CD4-positive, alpha-beta T cell treated with Interferon gamma for 1 hour (primary cell): ENCODE measurements at regions not wholly inside any gene's neighbourhood (a gene's known extent, or its start where the extent isn't known, plus 50 kb on each side); places are given as distances from the start of the nearest gene placed in this dataset.
"Not testable (repeated sequence)": the region's sequence is repeated elsewhere in the genome, so short reads cannot be mapped to it uniquely, and the experiment has no call there.

ENCODE experiments used
- DNase-seq: peaks from one replicate; pipeline ENCODE4 v3.0.0-alpha.2; 2020

- DNase-seq = no peak
These were observed 50.8 kb upstream of the BOD1L1 start for GRCh38 chr4:13678186-13678924.

- no peak for DNase-seq
These were observed 54.0 kb upstream of the BOD1L1 start for GRCh38 chr4:13681570-13681969.

GRCh38 chr4:13694256-13694655 lies 66.7 kb upstream of the BOD1L1 start:
- DNase-seq = no peak

- no peak for DNase-seq
These were observed 70.8 kb upstream of the BOD1L1 start for GRCh38 chr4:13698296-13698695.

GRCh38 chr4:13700021-13700857 lies 72.7 kb upstream of the BOD1L1 start:
- no peak for DNase-seq

- not testable (repeated sequence) for DNase-seq
These were observed 73.3 kb upstream of the BOD1L1 start for GRCh38 chr4:13700858-13701140.

GRCh38 chr4:13701937-13702446 lies 74.5 kb upstream of the BOD1L1 start:
- DNase-seq = no peak

- no peak for DNase-seq
These were observed 75.6 kb upstream of the BOD1L1 start for GRCh38 chr4:13703096-13703495.

GRCh38 chr4:13704035-13704434 lies 76.5 kb upstream of the BOD1L1 start:
- DNase-seq = no peak

GRCh38 chr4:13704761-13705160 lies 77.2 kb upstream of the BOD1L1 start:
- DNase-seq = no peak

GRCh38 chr4:13705521-13706041 lies 78.1 kb upstream of the BOD1L1 start:
- no peak for DNase-seq

- DNase-seq = no peak
These were observed 78.6 kb upstream of the BOD1L1 start for GRCh38 chr4:13706120-13706519.

GRCh38 chr4:13706716-13707115 lies 79.2 kb upstream of the BOD1L1 start:
- DNase-seq = no peak

- DNase-seq = no peak
These were observed 82.8 kb upstream of the BOD1L1 start for GRCh38 chr4:13710246-13710885.

GRCh38 chr4:13711233-13711785 lies 83.8 kb upstream of the BOD1L1 start:
- no peak for DNase-seq

GRCh38 chr4:13721894-13722293 lies 94.4 kb upstream of the BOD1L1 start:
- DNase-seq = no peak

GRCh38 chr4:13722649-13723048 lies 95.1 kb upstream of the BOD1L1 start:
- no peak for DNase-seq

- no peak for DNase-seq
These were observed 101.2 kb upstream of the BOD1L1 start for GRCh38 chr4:13728761-13729160.

- DNase-seq = no peak
These were observed 103.5 kb upstream of the BOD1L1 start for GRCh38 chr4:13731019-13731418.

- DNase-seq = no peak
These were observed 106.3 kb upstream of the BOD1L1 start for GRCh38 chr4:13733817-13734216.

GRCh38 chr4:13750594-13750993 lies 123.1 kb upstream of the BOD1L1 start:
- DNase-seq = no peak

GRCh38 chr4:13761581-13761980 lies 134.1 kb upstream of the BOD1L1 start:
- DNase-seq = not testable (repeated sequence)

GRCh38 chr4:13762130-13762529 lies 134.6 kb upstream of the BOD1L1 start:
- DNase-seq = no peak
